C4-2B (cell line): ENCODE measurements at regions not wholly inside any gene's neighbourhood (a gene's known extent, or its start where the extent isn't known, plus 50 kb on each side); places are given as distances from the start of the nearest gene placed in this dataset.

ENCODE experiments used
- CTCF ChIP-seq: fragments of 450-650 bp; conservative IDR thresholded peaks from 2 replicates; pipeline ENCODE4 v1.5.1; 2017; ENCODE audit warnings: mild to moderate bottlenecking
- ZFX ChIP-seq: fragments of 450-650 bp; IDR thresholded peaks from 2 replicates; pipeline ENCODE4 v1.6.1; 2017

- TF ChIP-seq CTCF (no peak), ZFX (no peak)
Observed at GRCh38 chr1:4269330-4269729, 369.3 kb upstream of the C1orf174 start.
